A549 (cell line): ENCODE measurements at regions not wholly inside any gene's neighbourhood (a gene's known extent, or its start where the extent isn't known, plus 50 kb on each side); places are given as distances from the start of the nearest gene placed in this dataset.

Source experiments
- ATAC-seq, 2 experiments: fragments of 200-7000 bp in 1 of 2; fragments of >200 bp in 1 of 2; cut with Nextera tagmentation in 1 of 2; cut with Tn5 transposase in 1 of 2; 3 replicates each; pipeline versions ENCODE4 v1.8.0 to v1.9.1; 2018 to 2020; ENCODE audit warnings: mild to moderate bottlenecking in 1 of 2, moderate library complexity in 1 of 2
- CTCF ChIA-PET: fragments of 300-600 bp; sonication (Branson Sonifier 250); formaldehyde crosslinking; extraction: SDS; loops from one replicate; lab custom pipeline; 2021; ENCODE audit warnings: antibody characterized with exemption, inconsistent platforms; lab: Yijun Ruan, JAX
- POLR2A ChIA-PET: fragments of 350-600 bp; formaldehyde crosslinking; extraction: SDS; loops from one replicate; lab custom pipeline; 2021; ENCODE audit warnings: antibody characterized with exemption, inconsistent platforms; lab: Yijun Ruan, JAX
- DNase-seq, 2 experiments: peaks; one replicate each; pipeline versions ENCODE4 v3.0.0 to v3.0.0-alpha.2; 2011 to 2016; ENCODE audit warnings: low read depth in 1 of 2, low spot score in 1 of 2
- FAIRE-seq: peaks from 2 replicates; lab custom pipeline; 2011; peaks lifted over from hg19 to GRCh38; lab: Jason Lieb, UNC
- H3K27ac ChIP-seq, 2 experiments: fragments of >200 bp; sonication (Bioruptor Twin); formaldehyde crosslinking; 3 replicates each; pipeline ENCODE4 v1.5.1; 2016 to 2017
- H3K4me1 ChIP-seq: fragments of >200 bp; sonication (Bioruptor Twin); formaldehyde crosslinking; 3 replicates; pipeline ENCODE4 v1.6.1; 2016
- H3K4me2 ChIP-seq: fragments of >200 bp; sonication (Bioruptor Twin); formaldehyde crosslinking; 3 replicates; pipeline ENCODE4 v1.6.1; 2016
- H3K4me3 ChIP-seq: fragments of >200 bp; sonication (Bioruptor Twin); formaldehyde crosslinking; 3 replicates; pipeline ENCODE4 v1.5.1; 2016
- H3K9me3 ChIP-seq: fragments of >200 bp; sonication (Bioruptor Twin); formaldehyde crosslinking; 3 replicates; pipeline ENCODE4 v1.6.1; 2016
- CBX8 ChIP-seq: fragments of 200-600 bp; sonication (generic); IDR thresholded peaks from 2 replicates; pipeline ENCODE4 v1.6.1; 2016
- CEBPB ChIP-seq, 2 experiments: fragments of >200 bp in 1 of 2; sonication (Bioruptor Twin) in 1 of 2; formaldehyde crosslinking in 1 of 2; IDR thresholded peaks; 2 replicates each; pipeline ENCODE4 v1.6.1; 2012 to 2016
- CHD4 ChIP-seq: fragments of 200-600 bp; sonication (generic); IDR thresholded peaks from 2 replicates; pipeline ENCODE4 v1.6.1; 2016; ENCODE audit warnings: antibody characterized with exemption, mild to moderate bottlenecking, borderline replicate concordance
- EHF ChIP-seq: fragments of 250-450 bp; sonication (Bioruptor Pico); IDR thresholded peaks from 2 replicates; pipeline ENCODE4 v1.5.0; 2020; ENCODE audit warnings: mild to moderate bottlenecking
- FOXS1 ChIP-seq: fragments of 250-450 bp; sonication (Bioruptor Pico); IDR thresholded peaks from 2 replicates; pipeline ENCODE4 v1.5.0; 2020; ENCODE audit warnings: mild to moderate bottlenecking, moderate library complexity
- HDAC2 ChIP-seq: fragments of 200-600 bp; sonication (generic); IDR thresholded peaks from 2 replicates; pipeline ENCODE4 v1.6.1; 2016
- HES2 ChIP-seq: fragments of >200 bp; sonication (Bioruptor Twin); formaldehyde crosslinking; IDR thresholded peaks from 2 replicates; pipeline ENCODE4 v1.6.1; 2016
- HMGXB4 ChIP-seq: fragments of 250-450 bp; sonication (Bioruptor Pico); IDR thresholded peaks from 2 replicates; pipeline ENCODE4 v1.5.0; 2021; ENCODE audit warnings: mild to moderate bottlenecking, moderate library complexity, borderline replicate concordance
- HOXB13 ChIP-seq: fragments of 250-450 bp; sonication (Bioruptor Pico); IDR thresholded peaks from 2 replicates; pipeline ENCODE4 v1.5.0; 2020; ENCODE audit warnings: low read depth, mild to moderate bottlenecking, moderate library complexity
- JUNB ChIP-seq: fragments of >200 bp; sonication (Bioruptor Twin); formaldehyde crosslinking; IDR thresholded peaks from 2 replicates; pipeline ENCODE4 v1.6.1; 2016
- MYC ChIP-seq: IDR thresholded peaks from 2 replicates; pipeline ENCODE4 v1.6.1; 2012; ENCODE audit warnings: mild to moderate bottlenecking, inconsistent platforms, low read length, improper control_type of control experiment, borderline replicate concordance
- NFE2L2 ChIP-seq: fragments of 150-350 bp; conservative IDR thresholded peaks from 2 replicates; pipeline ENCODE4 v1.6.1; 2014; ENCODE audit warnings: low read length
- NPAS2 ChIP-seq: fragments of 250-450 bp; sonication (Bioruptor Pico); IDR thresholded peaks from 2 replicates; pipeline ENCODE4 v1.8.0; 2022; ENCODE audit warnings: mild to moderate bottlenecking, moderate library complexity, borderline replicate concordance
- PBX3 ChIP-seq: IDR thresholded peaks from 2 replicates; pipeline ENCODE4 v1.6.1; 2012
- PHF8 ChIP-seq: fragments of 200-600 bp; sonication (generic); IDR thresholded peaks from 2 replicates; pipeline ENCODE4 v1.6.1; 2016; ENCODE audit warnings: low read depth, mild to moderate bottlenecking, antibody characterized with exemption, moderate library complexity, borderline replicate concordance
- POLR2A ChIP-seq: IDR thresholded peaks from 2 replicates; pipeline ENCODE4 v1.6.1; 2012; ENCODE audit warnings: mild to moderate bottlenecking, low read length
- POLR2AphosphoS2 ChIP-seq: conservative IDR thresholded peaks from 2 replicates; pipeline ENCODE4 v1.6.1; 2012; ENCODE audit warnings: low read length, improper control_type of control experiment, inconsistent platforms
- RCOR1 ChIP-seq: fragments of 150-350 bp; IDR thresholded peaks from 2 replicates; pipeline ENCODE4 v1.6.1; 2014; ENCODE audit warnings: antibody characterized with exemption, low read length, low read depth
- RNF2 ChIP-seq: fragments of 200-600 bp; sonication (generic); IDR thresholded peaks from 2 replicates; pipeline ENCODE4 v1.6.1; 2016; ENCODE audit warnings: low read depth, mild to moderate bottlenecking, antibody characterized with exemption, moderate library complexity, borderline replicate concordance
- SREBF2 ChIP-seq: fragments of 450-650 bp; IDR thresholded peaks from 2 replicates; pipeline ENCODE4 v1.6.1; 2014; ENCODE audit warnings: mild to moderate bottlenecking, moderate library complexity
- TFCP2L1 ChIP-seq: fragments of 250-450 bp; sonication (Bioruptor Pico); IDR thresholded peaks from 2 replicates; pipeline ENCODE4 v1.5.0; 2021; ENCODE audit warnings: mild to moderate bottlenecking
- USF2 ChIP-seq: fragments of 450-650 bp; IDR thresholded peaks from 2 replicates; pipeline ENCODE4 v1.6.1; 2014; ENCODE audit warnings: antibody characterized with exemption
- ZC3H11A ChIP-seq: fragments of 450-650 bp; IDR thresholded peaks from 2 replicates; pipeline ENCODE4 v1.6.1; 2014; ENCODE audit warnings: antibody characterized with exemption, mild to moderate bottlenecking
- ZFP36 ChIP-seq: fragments of 450-650 bp; IDR thresholded peaks from 2 replicates; pipeline ENCODE4 v1.6.1; 2014; ENCODE audit warnings: borderline replicate concordance; ENCODE audit not compliant: partially characterized antibody
- WGBS: methylation state at CpG from one replicate; pipeline ENCODE4 v1.1.6; 2017; ENCODE audit errors: missing lambda C conversion rate; 5-methylcytosine and 5-hydroxymethylcytosine counted together

- ATAC-seq: no peak
- Histone ChIP-seq H3K4me2 (no peak overlapping the region), H3K27ac (no peak overlapping the region), H3K9me3 (no peaks in the 10 kb centered on the region), H3K4me3 (no peak overlapping the region), H3K4me1 (no peaks in the 10 kb centered on the region)
- no peak for FAIRE-seq
- no peak for DNase-seq
- CTCF ChIA-PET: no interaction called here
- POLR2A ChIA-PET: no interaction called here
- WGBS: 13% methylated on average over 2 of the region's 2 CpGs
- TF ChIP-seq PHF8 (no peak), USF2 (no peak), TFCP2L1 (CRISPR knock-in tag) (no peak), RNF2 (no peak), CBX8 (no peak), PBX3 (no peak), HDAC2 (no peak), MYC (no peak), POLR2A (no peak), FOXS1 (CRISPR knock-in tag) (no peak), CHD4 (no peak), ZFP36 (no peak), SREBF2 (no peak)
Observed at GRCh38 chr3:116905794-116906193, 196.2 kb downstream of the TUSC7 start.

GRCh38 chr3:116912116-116912515, 202.5 kb downstream of the TUSC7 start:
- no peak for FAIRE-seq
- Histone ChIP-seq H3K27ac (no peak overlapping the region), H3K4me1 (no peaks in the 10 kb centered on the region), H3K4me3 (no peak overlapping the region), H3K4me2 (no peak overlapping the region), H3K9me3 (no peaks in the 10 kb centered on the region)
- WGBS: 0% methylated on average over 1 of the region's 1 CpG
- DNase-seq: no peak
- CTCF ChIA-PET: no interaction called here
- no peak for ATAC-seq
- POLR2A ChIA-PET: no interaction called here
- TF ChIP-seq RCOR1 (no peak), ZFP36 (no peak), ZC3H11A (no peak), POLR2A (no peak), HOXB13 (CRISPR knock-in tag) (no peak), NPAS2 (CRISPR knock-in tag) (no peak), HMGXB4 (CRISPR knock-in tag) (no peak), CEBPB (IDR thresholded peaks at IDR 0.05) (no peak), EHF (CRISPR knock-in tag) (no peak), NFE2L2 (no peak), POLR2AphosphoS2 (no peak), TFCP2L1 (CRISPR knock-in tag) (no peak)

- TF ChIP-seq JUNB (no peak), HES2 (no peak)
- CTCF ChIA-PET: no interaction called here
- POLR2A ChIA-PET: no interaction called here
- Histone ChIP-seq H3K4me2 (no peak overlapping the region), H3K4me3 (no peak overlapping the region), H3K9me3 (no peaks in the 10 kb centered on the region), H3K4me1 (no peaks in the 10 kb centered on the region), H3K27ac (no peak overlapping the region)
- DNase-seq (no peak), ATAC-seq (no peak), FAIRE-seq (no peak)
- WGBS: 10% methylated on average over 2 of the region's 2 CpGs
Observed at GRCh38 chr3:116914004-116914403, 204.4 kb downstream of the TUSC7 start.
